Hepatocyte (in vitro differentiated cells): ENCODE measurements at regions not wholly inside any gene's neighbourhood (a gene's known extent, or its start where the extent isn't known, plus 50 kb on each side); places are given as distances from the start of the nearest gene placed in this dataset.

Experiments
- EZH2 ChIP-seq: fragments of 200-600 bp; sonication (generic); IDR thresholded peaks from 2 replicates; pipeline ENCODE4 v1.6.1; 2016; ENCODE audit warnings: antibody characterized with exemption, mild to moderate bottlenecking, borderline replicate concordance
- EZH2phosphoT487 ChIP-seq: fragments of 200-600 bp; sonication (generic); IDR thresholded peaks from one replicate; pipeline ENCODE4 v1.6.1; 2018; ENCODE audit warnings: antibody characterized with exemption, mild to moderate bottlenecking, low read depth, moderate library complexity; ENCODE audit not compliant: unreplicated experiment, severe bottlenecking
- TF ChIP-seq, protein P1 (sequence below): fragments of 200-600 bp; sonication (generic); IDR thresholded peaks from 2 replicates; pipeline ENCODE4 v1.5.1; 2016; ENCODE audit warnings: antibody characterized with exemption, mild to moderate bottlenecking; ENCODE audit not compliant: poor library complexity

DNA sequence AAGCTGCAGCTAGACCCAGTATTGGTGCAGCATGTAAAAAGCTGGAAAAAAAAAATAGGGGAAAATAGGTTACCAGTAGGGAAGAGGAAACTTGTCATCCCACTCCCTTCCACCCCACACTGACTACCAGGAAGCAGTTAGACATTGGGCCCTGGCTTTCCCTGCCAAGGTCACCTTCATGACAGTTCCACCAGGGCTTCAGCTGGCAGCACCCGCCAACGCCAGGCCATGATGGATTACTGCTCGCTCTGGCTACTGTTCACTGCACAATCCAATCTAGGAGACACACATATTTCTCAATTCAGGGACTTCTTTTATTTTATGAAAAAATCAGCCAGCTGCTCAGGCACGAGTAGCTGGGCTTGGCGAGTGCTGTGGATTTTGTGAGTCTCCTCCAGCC, 127.7 kb downstream of the DMRTA2 start:
- TF ChIP-seq, protein P1, sequence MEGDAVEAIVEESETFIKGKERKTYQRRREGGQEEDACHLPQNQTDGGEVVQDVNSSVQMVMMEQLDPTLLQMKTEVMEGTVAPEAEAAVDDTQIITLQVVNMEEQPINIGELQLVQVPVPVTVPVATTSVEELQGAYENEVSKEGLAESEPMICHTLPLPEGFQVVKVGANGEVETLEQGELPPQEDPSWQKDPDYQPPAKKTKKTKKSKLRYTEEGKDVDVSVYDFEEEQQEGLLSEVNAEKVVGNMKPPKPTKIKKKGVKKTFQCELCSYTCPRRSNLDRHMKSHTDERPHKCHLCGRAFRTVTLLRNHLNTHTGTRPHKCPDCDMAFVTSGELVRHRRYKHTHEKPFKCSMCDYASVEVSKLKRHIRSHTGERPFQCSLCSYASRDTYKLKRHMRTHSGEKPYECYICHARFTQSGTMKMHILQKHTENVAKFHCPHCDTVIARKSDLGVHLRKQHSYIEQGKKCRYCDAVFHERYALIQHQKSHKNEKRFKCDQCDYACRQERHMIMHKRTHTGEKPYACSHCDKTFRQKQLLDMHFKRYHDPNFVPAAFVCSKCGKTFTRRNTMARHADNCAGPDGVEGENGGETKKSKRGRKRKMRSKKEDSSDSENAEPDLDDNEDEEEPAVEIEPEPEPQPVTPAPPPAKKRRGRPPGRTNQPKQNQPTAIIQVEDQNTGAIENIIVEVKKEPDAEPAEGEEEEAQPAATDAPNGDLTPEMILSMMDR, result no peak
- TF ChIP-seq EZH2phosphoT487 (no peak), EZH2 (no peak)
